Loucy (cell line): ENCODE measurements at regions not wholly inside any gene's neighbourhood (a gene's known extent, or its start where the extent isn't known, plus 50 kb on each side); places are given as distances from the start of the nearest gene placed in this dataset.

Experiments used
- EZH2phosphoT487 ChIP-seq: fragments of 200-600 bp; IDR thresholded peaks from 2 replicates; pipeline ENCODE4 v1.6.1; 2018; ENCODE audit warnings: antibody characterized with exemption, mild to moderate bottlenecking, moderate library complexity, borderline replicate concordance
- TF ChIP-seq, protein P1 (sequence below): fragments of 200-600 bp; sonication (generic); conservative IDR thresholded peaks from 2 replicates; pipeline ENCODE4 v1.5.1; 2014; ENCODE audit warnings: mild to moderate bottlenecking, antibody characterized with exemption, low read length

DNA sequence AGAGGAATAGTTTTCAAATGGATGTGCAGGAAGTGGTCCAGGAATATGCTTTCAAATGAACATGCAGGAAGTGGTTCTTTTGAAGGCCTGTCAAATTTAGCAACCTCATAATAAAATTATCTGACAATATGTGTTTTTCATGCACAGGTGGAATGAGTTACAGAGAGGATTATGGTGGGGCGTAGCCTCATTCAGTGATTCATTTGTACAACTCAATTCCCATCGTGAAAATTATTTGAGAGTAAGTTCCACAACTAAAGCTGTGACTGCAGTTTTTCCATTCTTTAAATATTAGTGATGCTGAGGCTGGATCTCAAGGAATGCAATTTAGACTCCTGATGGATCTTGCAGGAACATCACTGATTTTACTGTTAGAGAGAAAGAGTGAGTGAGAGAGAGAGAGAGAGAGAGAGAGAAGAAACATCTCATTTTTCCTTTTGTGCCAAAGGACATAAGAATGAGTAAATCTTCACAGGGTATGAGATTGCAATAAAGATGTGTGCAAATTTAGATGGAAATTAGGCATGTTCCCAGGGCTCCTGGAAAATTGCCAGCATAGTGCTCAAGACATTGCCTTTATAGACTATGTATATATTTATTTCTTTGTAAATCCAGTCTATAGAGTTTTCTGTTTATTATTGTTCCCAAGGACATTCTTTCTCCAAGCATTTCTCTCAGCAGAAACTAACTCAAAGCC lies 394.9 kb upstream of the ZEB2 start:
- TF ChIP-seq EZH2phosphoT487: no peak
- TF ChIP-seq, protein P1, sequence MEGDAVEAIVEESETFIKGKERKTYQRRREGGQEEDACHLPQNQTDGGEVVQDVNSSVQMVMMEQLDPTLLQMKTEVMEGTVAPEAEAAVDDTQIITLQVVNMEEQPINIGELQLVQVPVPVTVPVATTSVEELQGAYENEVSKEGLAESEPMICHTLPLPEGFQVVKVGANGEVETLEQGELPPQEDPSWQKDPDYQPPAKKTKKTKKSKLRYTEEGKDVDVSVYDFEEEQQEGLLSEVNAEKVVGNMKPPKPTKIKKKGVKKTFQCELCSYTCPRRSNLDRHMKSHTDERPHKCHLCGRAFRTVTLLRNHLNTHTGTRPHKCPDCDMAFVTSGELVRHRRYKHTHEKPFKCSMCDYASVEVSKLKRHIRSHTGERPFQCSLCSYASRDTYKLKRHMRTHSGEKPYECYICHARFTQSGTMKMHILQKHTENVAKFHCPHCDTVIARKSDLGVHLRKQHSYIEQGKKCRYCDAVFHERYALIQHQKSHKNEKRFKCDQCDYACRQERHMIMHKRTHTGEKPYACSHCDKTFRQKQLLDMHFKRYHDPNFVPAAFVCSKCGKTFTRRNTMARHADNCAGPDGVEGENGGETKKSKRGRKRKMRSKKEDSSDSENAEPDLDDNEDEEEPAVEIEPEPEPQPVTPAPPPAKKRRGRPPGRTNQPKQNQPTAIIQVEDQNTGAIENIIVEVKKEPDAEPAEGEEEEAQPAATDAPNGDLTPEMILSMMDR: no peak
